ENCODE measurements at regions not wholly inside any gene's neighbourhood (a gene's known extent, or its start where the extent isn't known, plus 50 kb on each side); places are given as distances from the start of the nearest gene placed in this dataset.

- H3K4me3 ChIP-seq (ENCODE audit: low read length): no peak overlapping the region
- DNase-seq (ENCODE audit: low read depth): no peak
- no peaks in the 10 kb centered on the region for H3K36me3 ChIP-seq (ENCODE audit: control insufficient read depth, insufficient read depth, low read length, severe bottlenecking)
- H3K4me1 ChIP-seq (ENCODE audit: control insufficient read depth, insufficient read depth, low read length): no peaks in the 10 kb centered on the region
- no peak overlapping the region for H3K9ac ChIP-seq (ENCODE audit: low read length)
- H3K9me3 ChIP-seq (ENCODE audit: control insufficient read depth, low read length): no peaks in the 10 kb centered on the region
- H3K27me3 ChIP-seq (replicated peaks; ENCODE audit: control insufficient read depth, insufficient read depth, low read length): no peaks in the 10 kb centered on the region
Measured at GRCh38 chr7:124557587-124557986, 208.0 kb downstream of the GPR37 start.

- no peaks in the 10 kb centered on the region for H3K9me3 ChIP-seq (ENCODE audit: control insufficient read depth, low read length)
- no peak overlapping the region for H3K4me3 ChIP-seq (ENCODE audit: low read length)
- H3K36me3 ChIP-seq (ENCODE audit: control insufficient read depth, insufficient read depth, low read length, severe bottlenecking): no peaks in the 10 kb centered on the region
- no peaks in the 10 kb centered on the region for H3K4me1 ChIP-seq (ENCODE audit: control insufficient read depth, insufficient read depth, low read length)
- no peak for DNase-seq (ENCODE audit: low read depth)
- no peak overlapping the region for H3K9ac ChIP-seq (ENCODE audit: low read length)
- H3K27me3 ChIP-seq (replicated peaks; ENCODE audit: control insufficient read depth, insufficient read depth, low read length): no peaks in the 10 kb centered on the region
Measured at GRCh38 chr7:124557101-124557500, 208.5 kb downstream of the GPR37 start.

- H3K27me3 ChIP-seq (replicated peaks; ENCODE audit: control insufficient read depth, insufficient read depth, low read length): no peaks in the 10 kb centered on the region
- H3K4me1 ChIP-seq (ENCODE audit: control insufficient read depth, insufficient read depth, low read length): no peaks in the 10 kb centered on the region
- no peak overlapping the region for H3K9ac ChIP-seq (ENCODE audit: low read length)
- no peaks in the 10 kb centered on the region for H3K9me3 ChIP-seq (ENCODE audit: control insufficient read depth, low read length)
- no peaks in the 10 kb centered on the region for H3K36me3 ChIP-seq (ENCODE audit: control insufficient read depth, insufficient read depth, low read length, severe bottlenecking)
- H3K4me3 ChIP-seq (ENCODE audit: low read length): no peak overlapping the region
- DNase-seq (ENCODE audit: low read depth): no peak
Measured at GRCh38 chr7:124553502-124553901, 212.1 kb downstream of the GPR37 start.

- Histone ChIP-seq H3K4me3 (ENCODE audit: low read length) (no peak overlapping the region), H3K36me3 (ENCODE audit: control insufficient read depth, insufficient read depth, low read length, severe bottlenecking) (no peaks in the 10 kb centered on the region), H3K9ac (ENCODE audit: low read length) (no peak overlapping the region), H3K9me3 (ENCODE audit: control insufficient read depth, low read length) (no peaks in the 10 kb centered on the region), H3K4me1 (ENCODE audit: control insufficient read depth, insufficient read depth, low read length) (no peaks in the 10 kb centered on the region), H3K27me3 (replicated peaks; ENCODE audit: control insufficient read depth, insufficient read depth, low read length) (no peaks in the 10 kb centered on the region)
- no peak for DNase-seq (ENCODE audit: low read depth)
Measured at GRCh38 chr7:124552217-124552616, 213.4 kb downstream of the GPR37 start.

GRCh38 chr7:124550036-124550435 lies 215.6 kb downstream of the GPR37 start:
- Histone ChIP-seq H3K4me1 (ENCODE audit: control insufficient read depth, insufficient read depth, low read length) (no peaks in the 10 kb centered on the region), H3K9ac (ENCODE audit: low read length) (no peak overlapping the region), H3K36me3 (ENCODE audit: control insufficient read depth, insufficient read depth, low read length, severe bottlenecking) (no peaks in the 10 kb centered on the region), H3K27me3 (replicated peaks; ENCODE audit: control insufficient read depth, insufficient read depth, low read length) (no peaks in the 10 kb centered on the region), H3K9me3 (ENCODE audit: control insufficient read depth, low read length) (no peaks in the 10 kb centered on the region), H3K4me3 (ENCODE audit: low read length) (no peak overlapping the region)
- DNase-seq (ENCODE audit: low read depth): peak; percentile 53

GRCh38 chr7:124542476-124542875 lies 223.1 kb downstream of the GPR37 start:
- H3K36me3 ChIP-seq (ENCODE audit: control insufficient read depth, insufficient read depth, low read length, severe bottlenecking): no peaks in the 10 kb centered on the region
- H3K9ac ChIP-seq (ENCODE audit: low read length): no peak overlapping the region
- H3K9me3 ChIP-seq (ENCODE audit: control insufficient read depth, low read length): no peaks in the 10 kb centered on the region
- no peak overlapping the region for H3K4me3 ChIP-seq (ENCODE audit: low read length)
- no peaks in the 10 kb centered on the region for H3K4me1 ChIP-seq (ENCODE audit: control insufficient read depth, insufficient read depth, low read length)
- no peaks in the 10 kb centered on the region for H3K27me3 ChIP-seq (replicated peaks; ENCODE audit: control insufficient read depth, insufficient read depth, low read length)
- DNase-seq (ENCODE audit: low read depth): no peak

GRCh38 chr7:124536156-124536762 lies 229.3 kb downstream of the GPR37 start:
- Histone ChIP-seq H3K36me3 (ENCODE audit: control insufficient read depth, insufficient read depth, low read length, severe bottlenecking) (no peaks in the 10 kb centered on the region), H3K9ac (ENCODE audit: low read length) (no peak overlapping the region), H3K4me3 (ENCODE audit: low read length) (no peak overlapping the region), H3K9me3 (ENCODE audit: control insufficient read depth, low read length) (no peaks in the 10 kb centered on the region), H3K27me3 (replicated peaks; ENCODE audit: control insufficient read depth, insufficient read depth, low read length) (no peaks in the 10 kb centered on the region), H3K4me1 (ENCODE audit: control insufficient read depth, insufficient read depth, low read length) (no peaks in the 10 kb centered on the region)
- peak; percentile 27 for DNase-seq (ENCODE audit: low read depth)

- Histone ChIP-seq H3K9me3 (ENCODE audit: control insufficient read depth, low read length) (peaks cover 3% of the 10 kb centered on the region), H3K36me3 (ENCODE audit: control insufficient read depth, insufficient read depth, low read length, severe bottlenecking) (no peaks in the 10 kb centered on the region), H3K27me3 (replicated peaks; ENCODE audit: control insufficient read depth, insufficient read depth, low read length) (no peaks in the 10 kb centered on the region), H3K4me1 (ENCODE audit: control insufficient read depth, insufficient read depth, low read length) (no peaks in the 10 kb centered on the region), H3K4me3 (ENCODE audit: low read length) (no peak overlapping the region), H3K9ac (ENCODE audit: low read length) (no peak overlapping the region)
- DNase-seq (ENCODE audit: low read depth): peak; percentile 0
Measured at GRCh38 chr7:124532166-124532565, 233.4 kb downstream of the GPR37 start.

GRCh38 chr7:124516911-124517310 lies 248.7 kb downstream of the GPR37 start:
- H3K9me3 ChIP-seq (ENCODE audit: control insufficient read depth, low read length): no peaks in the 10 kb centered on the region
- no peak overlapping the region for H3K9ac ChIP-seq (ENCODE audit: low read length)
- H3K27me3 ChIP-seq (replicated peaks; ENCODE audit: control insufficient read depth, insufficient read depth, low read length): no peaks in the 10 kb centered on the region
- no peak for DNase-seq (ENCODE audit: low read depth)
- no peaks in the 10 kb centered on the region for H3K36me3 ChIP-seq (ENCODE audit: control insufficient read depth, insufficient read depth, low read length, severe bottlenecking)
- no peak overlapping the region for H3K4me3 ChIP-seq (ENCODE audit: low read length)
- H3K4me1 ChIP-seq (ENCODE audit: control insufficient read depth, insufficient read depth, low read length): no peaks in the 10 kb centered on the region

- Histone ChIP-seq H3K9ac (ENCODE audit: low read length) (no peak overlapping the region), H3K4me3 (ENCODE audit: low read length) (no peak overlapping the region), H3K36me3 (ENCODE audit: control insufficient read depth, insufficient read depth, low read length, severe bottlenecking) (no peaks in the 10 kb centered on the region), H3K4me1 (ENCODE audit: control insufficient read depth, insufficient read depth, low read length) (no peaks in the 10 kb centered on the region), H3K9me3 (ENCODE audit: control insufficient read depth, low read length) (no peaks in the 10 kb centered on the region), H3K27me3 (replicated peaks; ENCODE audit: control insufficient read depth, insufficient read depth, low read length) (no peaks in the 10 kb centered on the region)
- DNase-seq (ENCODE audit: low read depth): no peak
Measured at GRCh38 chr7:124515106-124515830, 250.3 kb downstream of the GPR37 start.

- H3K4me1 ChIP-seq (ENCODE audit: control insufficient read depth, insufficient read depth, low read length): no peaks in the 10 kb centered on the region
- H3K9me3 ChIP-seq (ENCODE audit: control insufficient read depth, low read length): no peaks in the 10 kb centered on the region
- H3K36me3 ChIP-seq (ENCODE audit: control insufficient read depth, insufficient read depth, low read length, severe bottlenecking): no peaks in the 10 kb centered on the region
- H3K27me3 ChIP-seq (replicated peaks; ENCODE audit: control insufficient read depth, insufficient read depth, low read length): no peaks in the 10 kb centered on the region
- DNase-seq (ENCODE audit: low read depth): no peak
- H3K4me3 ChIP-seq (ENCODE audit: low read length): no peak overlapping the region
- no peak overlapping the region for H3K9ac ChIP-seq (ENCODE audit: low read length)
Measured at GRCh38 chr7:124514471-124514870, 251.1 kb downstream of the GPR37 start.

GRCh38 chr7:124497176-124497575 lies 268.4 kb downstream of the GPR37 start:
- Histone ChIP-seq H3K9me3 (ENCODE audit: control insufficient read depth, low read length) (no peaks in the 10 kb centered on the region), H3K4me3 (ENCODE audit: low read length) (no peak overlapping the region), H3K4me1 (ENCODE audit: control insufficient read depth, insufficient read depth, low read length) (no peaks in the 10 kb centered on the region), H3K27me3 (replicated peaks; ENCODE audit: control insufficient read depth, insufficient read depth, low read length) (no peaks in the 10 kb centered on the region), H3K9ac (ENCODE audit: low read length) (no peak overlapping the region), H3K36me3 (ENCODE audit: control insufficient read depth, insufficient read depth, low read length, severe bottlenecking) (no peaks in the 10 kb centered on the region)
- no peak for DNase-seq (ENCODE audit: low read depth)
